DND-41 (cell line): ENCODE measurements at regions not wholly inside any gene's neighbourhood (a gene's known extent, or its start where the extent isn't known, plus 50 kb on each side); places are given as distances from the start of the nearest gene placed in this dataset.

ENCODE experiments used
- ATAC-seq: fragments of 200-7000 bp; cut with Tn5 transposase; 3 replicates; pipeline ENCODE4 v1.9.1; 2021; ENCODE audit warnings: low read depth; ENCODE audit not compliant: insufficient read depth
- DNase-seq: peaks from one replicate; pipeline ENCODE4 v3.0.0-alpha.2; 2020
- H2AFZ ChIP-seq: 2 replicates; pipeline ENCODE4 v1.6.0; 2012; ENCODE audit warnings: low read depth, low read length
- H3K27ac ChIP-seq: 2 replicates; pipeline ENCODE4 v1.5.1; 2012; ENCODE audit warnings: low read length, inconsistent platforms
- H3K27me3 ChIP-seq: fragments of 200-600 bp; sonication (generic); 2 replicates; pipeline ENCODE4 v1.6.0; 2012; ENCODE audit warnings: low read length, mild to moderate bottlenecking, inconsistent platforms; ENCODE audit not compliant: insufficient read depth, poor library complexity
- H3K36me3 ChIP-seq: 2 replicates; pipeline ENCODE4 v1.5.1; 2012; ENCODE audit warnings: low read length, inconsistent platforms; ENCODE audit not compliant: insufficient read depth
- H3K4me1 ChIP-seq: 2 replicates; pipeline ENCODE4 v1.5.1; 2012; ENCODE audit warnings: mild to moderate bottlenecking, low read length; ENCODE audit not compliant: insufficient read depth
- H3K4me2 ChIP-seq: 2 replicates; pipeline ENCODE4 v1.6.0; 2012; ENCODE audit warnings: mild to moderate bottlenecking, moderate library complexity, low read length, inconsistent platforms; ENCODE audit not compliant: insufficient read depth
- H3K4me3 ChIP-seq, 2 experiments: fragments of 200-600 bp in 1 of 2; shearing (Covaris generic) in 1 of 2; 2 replicates each; pipeline ENCODE4 v1.5.1; 2012 to 2016; ENCODE audit warnings: inconsistent platforms in 2 of 2, low read length in 2 of 2, mild to moderate bottlenecking in 2 of 2, low read depth in 1 of 2, moderate library complexity in 1 of 2
- H3K79me2 ChIP-seq: 2 replicates; pipeline ENCODE4 v1.6.0; 2012; ENCODE audit warnings: low read length, inconsistent platforms; ENCODE audit not compliant: insufficient read depth
- H3K9ac ChIP-seq: 2 replicates; pipeline ENCODE4 v1.6.0; 2012; ENCODE audit warnings: low read depth, mild to moderate bottlenecking, inconsistent platforms, low read length, moderate library complexity
- H3K9me3 ChIP-seq: 2 replicates; pipeline ENCODE4 v1.5.1; 2012; ENCODE audit warnings: low read length, moderate library complexity, mild to moderate bottlenecking, inconsistent platforms; ENCODE audit not compliant: insufficient read depth, severe bottlenecking
- H4K20me1 ChIP-seq: 2 replicates; pipeline ENCODE4 v1.6.0; 2012; ENCODE audit warnings: low read length; ENCODE audit not compliant: insufficient read depth
- EZH2 ChIP-seq: IDR thresholded peaks from 3 replicates; pipeline ENCODE4 v1.6.1; 2012; ENCODE audit warnings: borderline replicate concordance, low read depth, mild to moderate bottlenecking, moderate library complexity, low read length, inconsistent platforms; ENCODE audit not compliant: severe bottlenecking
- TF ChIP-seq, protein P1 (sequence below): IDR thresholded peaks from 2 replicates; pipeline ENCODE4 v1.5.1; 2012; ENCODE audit warnings: borderline replicate concordance, low read length, moderate library complexity, mild to moderate bottlenecking; ENCODE audit not compliant: poor library complexity, severe bottlenecking; ENCODE audit errors: extremely low read depth

DNA sequence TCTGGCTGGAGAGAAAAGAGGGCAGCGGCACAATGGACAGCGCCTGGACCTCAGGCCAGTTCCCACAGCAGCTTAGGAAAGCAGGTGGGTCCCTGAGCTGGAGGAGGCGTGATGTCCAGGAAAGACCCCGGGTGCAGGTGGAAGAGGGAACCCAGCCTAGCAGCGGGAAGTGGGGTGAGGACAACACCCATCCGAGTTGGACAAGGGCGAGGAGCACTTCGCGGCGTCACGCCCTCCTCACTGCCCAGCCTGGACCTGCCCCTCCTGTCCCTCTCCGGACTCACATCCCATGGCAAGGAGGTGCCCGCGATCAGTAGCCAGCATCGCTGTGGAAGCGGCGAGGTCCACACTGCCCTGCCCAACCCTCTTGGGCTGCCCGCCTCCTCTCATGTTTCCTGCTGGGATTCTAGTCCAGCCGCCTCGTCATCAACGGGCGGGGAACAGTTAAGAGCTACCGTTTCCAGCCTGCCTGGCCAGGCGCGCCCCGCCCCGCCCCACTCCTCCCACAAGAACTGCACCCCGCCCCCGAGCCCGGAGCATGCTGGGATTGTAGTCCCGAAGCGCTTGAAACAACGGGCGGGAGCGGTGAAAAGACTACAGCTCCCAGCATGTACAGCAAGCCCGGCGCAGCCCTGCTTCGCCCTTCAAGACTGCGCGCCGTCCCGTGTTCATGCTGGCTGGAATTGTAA is 930.6 kb upstream of the ZNF722 start:
- no peak overlapping the region for H3K4me2 ChIP-seq
- peaks cover 3% of the 10 kb centered on the region for H3K9me3 ChIP-seq
- H3K27me3 ChIP-seq, result no peaks in the 10 kb centered on the region
- H3K9ac ChIP-seq, result no peak overlapping the region
- ATAC-seq, result no peak
- no peak overlapping the region for H2AFZ ChIP-seq
- no peaks in the 10 kb centered on the region for H3K4me1 ChIP-seq
- H3K36me3 ChIP-seq, result no peaks in the 10 kb centered on the region
- H3K27ac ChIP-seq, result no peak overlapping the region
- H3K79me2 ChIP-seq, result no peaks in the 10 kb centered on the region
- H3K4me3 ChIP-seq, result no peak overlapping the region
- no peaks in the 10 kb centered on the region for H4K20me1 ChIP-seq
- DNase-seq, result no peak
- TF ChIP-seq, protein P1, sequence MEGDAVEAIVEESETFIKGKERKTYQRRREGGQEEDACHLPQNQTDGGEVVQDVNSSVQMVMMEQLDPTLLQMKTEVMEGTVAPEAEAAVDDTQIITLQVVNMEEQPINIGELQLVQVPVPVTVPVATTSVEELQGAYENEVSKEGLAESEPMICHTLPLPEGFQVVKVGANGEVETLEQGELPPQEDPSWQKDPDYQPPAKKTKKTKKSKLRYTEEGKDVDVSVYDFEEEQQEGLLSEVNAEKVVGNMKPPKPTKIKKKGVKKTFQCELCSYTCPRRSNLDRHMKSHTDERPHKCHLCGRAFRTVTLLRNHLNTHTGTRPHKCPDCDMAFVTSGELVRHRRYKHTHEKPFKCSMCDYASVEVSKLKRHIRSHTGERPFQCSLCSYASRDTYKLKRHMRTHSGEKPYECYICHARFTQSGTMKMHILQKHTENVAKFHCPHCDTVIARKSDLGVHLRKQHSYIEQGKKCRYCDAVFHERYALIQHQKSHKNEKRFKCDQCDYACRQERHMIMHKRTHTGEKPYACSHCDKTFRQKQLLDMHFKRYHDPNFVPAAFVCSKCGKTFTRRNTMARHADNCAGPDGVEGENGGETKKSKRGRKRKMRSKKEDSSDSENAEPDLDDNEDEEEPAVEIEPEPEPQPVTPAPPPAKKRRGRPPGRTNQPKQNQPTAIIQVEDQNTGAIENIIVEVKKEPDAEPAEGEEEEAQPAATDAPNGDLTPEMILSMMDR, result no peak
- TF ChIP-seq EZH2, result no peak

DNA sequence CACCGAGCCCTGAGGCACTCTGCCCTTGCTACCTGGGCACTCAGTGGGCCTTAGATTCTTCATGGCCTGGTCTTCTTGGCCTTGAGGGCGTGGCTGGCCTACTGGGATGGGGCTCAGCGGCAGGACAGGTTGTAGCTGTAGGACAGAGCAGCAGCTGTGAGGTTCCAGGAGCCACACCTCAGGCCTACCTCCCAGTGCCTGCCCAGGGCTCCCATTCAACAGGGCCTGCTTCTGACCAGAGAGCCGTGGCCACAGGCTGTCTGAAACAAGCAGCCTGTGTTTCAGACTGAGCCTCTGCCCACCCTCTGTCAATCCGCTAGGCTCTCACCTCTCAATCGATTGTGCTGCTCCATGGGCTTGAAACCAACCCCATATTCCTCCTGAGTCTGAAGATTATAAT is 928.0 kb upstream of the ZNF722 start:
- Histone ChIP-seq H4K20me1 (no peaks in the 10 kb centered on the region), H3K9ac (no peak overlapping the region), H3K4me2 (no peak overlapping the region), H2AFZ (no peak overlapping the region), H3K27me3 (no peaks in the 10 kb centered on the region), H3K79me2 (no peaks in the 10 kb centered on the region), H3K27ac (no peak overlapping the region), H3K4me1 (no peaks in the 10 kb centered on the region), H3K4me3 (no peak overlapping the region), H3K36me3 (no peaks in the 10 kb centered on the region), H3K9me3 (peaks cover 11% of the 10 kb centered on the region)
- no peak for TF ChIP-seq EZH2
- TF ChIP-seq, protein P1, result no peak
- ATAC-seq (no peak), DNase-seq (no peak)

DNA sequence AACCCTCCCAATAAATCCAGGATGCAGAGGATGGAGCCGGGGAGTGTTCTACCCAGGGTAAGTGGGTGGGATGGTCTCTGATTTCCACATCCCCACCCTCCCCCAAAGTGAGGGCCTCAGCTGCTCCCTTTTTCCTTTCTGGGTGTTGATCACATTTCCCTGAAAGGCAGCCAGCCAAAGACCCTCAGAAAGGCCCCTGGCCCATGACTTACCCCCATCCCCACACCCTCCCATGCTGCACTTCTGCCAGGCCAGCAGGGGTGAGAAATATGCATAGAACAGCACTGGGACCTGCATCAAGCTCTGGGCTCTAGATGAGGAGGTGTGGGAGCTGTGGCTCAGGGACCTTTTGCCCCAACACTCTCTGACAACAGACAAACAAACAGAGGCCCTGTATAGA is 927.3 kb upstream of the ZNF722 start:
- Histone ChIP-seq H3K27ac (no peak overlapping the region), H2AFZ (no peak overlapping the region), H3K4me3 (no peak overlapping the region), H3K9ac (no peak overlapping the region), H3K9me3 (peaks cover 11% of the 10 kb centered on the region), H3K36me3 (no peaks in the 10 kb centered on the region), H3K4me2 (no peak overlapping the region), H3K27me3 (no peaks in the 10 kb centered on the region), H3K79me2 (no peaks in the 10 kb centered on the region), H4K20me1 (no peaks in the 10 kb centered on the region), H3K4me1 (no peaks in the 10 kb centered on the region)
- TF ChIP-seq EZH2, result no peak
- TF ChIP-seq, protein P1, result no peak
- ATAC-seq (no peak), DNase-seq (no peak)

DNA sequence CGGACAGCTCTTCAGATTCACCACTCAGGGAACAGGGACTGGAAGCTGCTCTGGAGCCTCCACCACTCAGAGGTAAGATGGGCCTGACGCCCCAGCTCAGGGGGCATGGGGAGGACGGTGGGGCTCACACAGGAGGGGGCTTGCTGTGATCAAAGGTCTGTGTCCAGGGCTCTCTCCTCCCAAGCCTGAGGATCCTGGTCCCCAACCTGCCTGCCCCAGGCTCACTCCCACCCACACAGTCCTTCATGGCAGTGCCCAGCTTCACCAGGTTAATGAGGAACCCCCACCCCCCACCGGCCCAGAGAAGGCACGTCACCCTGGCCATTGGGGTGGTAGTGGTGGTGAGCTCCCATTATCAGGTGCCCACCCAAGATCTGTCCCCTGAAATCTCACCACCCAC is 926.7 kb upstream of the ZNF722 start:
- Histone ChIP-seq H3K79me2 (no peaks in the 10 kb centered on the region), H3K4me1 (no peaks in the 10 kb centered on the region), H2AFZ (no peak overlapping the region), H3K27me3 (no peaks in the 10 kb centered on the region), H4K20me1 (no peaks in the 10 kb centered on the region), H3K9ac (no peak overlapping the region), H3K9me3 (peaks cover 13% of the 10 kb centered on the region), H3K4me2 (no peak overlapping the region), H3K36me3 (no peaks in the 10 kb centered on the region), H3K4me3 (no peak overlapping the region), H3K27ac (no peak overlapping the region)
- TF ChIP-seq EZH2, result no peak
- TF ChIP-seq, protein P1, result no peak
- DNase-seq (no peak), ATAC-seq (no peak)
